T-cell (primary cell): ENCODE measurements at regions not wholly inside any gene's neighbourhood (a gene's known extent, or its start where the extent isn't known, plus 50 kb on each side); places are given as distances from the start of the nearest gene placed in this dataset.

Experiments
- ATAC-seq, 4 experiments: fragments of 200-7000 bp in 3 of 4; fragments of 150-1000 bp in 1 of 4; cut with Tn5 transposase; replicated peaks in 1 of 4; 1 replicate in 3 of 4; 2 replicates in 1 of 4; pipeline ENCODE4 v1.10.0; 2021; ENCODE audit warnings: moderate library complexity in 3 of 4, mild to moderate bottlenecking in 2 of 4, moderate number of reproducible peaks in 1 of 4
- CTCF ChIA-PET, 2 donors: fragments of 300-600 bp; sonication (Branson Sonifier 250); formaldehyde crosslinking; loops; one replicate each; lab custom pipeline; 2022; ENCODE audit warnings: antibody characterized with exemption in 2 of 2; lab: Charles Lee
- POLR2A ChIA-PET, 2 donors: fragments of 300-600 bp; sonication (Branson Sonifier 250); formaldehyde crosslinking; loops; one replicate each; lab custom pipeline; 2022; ENCODE audit warnings: antibody characterized with exemption in 2 of 2; lab: Charles Lee
- DNase-seq, 35 experiments: peaks; one replicate each; pipeline versions ENCODE4 v3.0.0 to v3.0.0-alpha.2; 2013 to 2023
- H3K27ac ChIP-seq: one replicate; pipeline ENCODE4 v1.5.1; 2013; ENCODE audit warnings: low read length
- H3K27me3 ChIP-seq, 2 experiments: replicated peaks in 1 of 2; 1 replicate in 1 of 2; 2 replicates in 1 of 2; pipeline versions ENCODE4 v1.6.1 to v1.7.0; 2013; ENCODE audit warnings: low read length in 1 of 2, mixed read lengths in 1 of 2; ENCODE audit not compliant: control insufficient read depth in 2 of 2, insufficient read depth in 2 of 2; ENCODE audit errors: extremely low read depth in 1 of 2
- H3K36me3 ChIP-seq, 2 donors: 1 replicate in 1 of 2; 2 replicates in 1 of 2; pipeline versions ENCODE4 v1.6.1 to v1.7.0; 2013; ENCODE audit warnings: low read length in 1 of 2; ENCODE audit not compliant: control insufficient read depth in 2 of 2, insufficient read depth in 1 of 2; ENCODE audit errors: extremely low read depth in 1 of 2
- H3K4me1 ChIP-seq, 2 experiments: 1 replicate in 1 of 2; 2 replicates in 1 of 2; pipeline versions ENCODE4 v1.6.1 to v1.7.0; 2013; ENCODE audit warnings: low read length in 2 of 2, mixed read lengths in 1 of 2; ENCODE audit not compliant: insufficient read depth in 2 of 2, control insufficient read depth in 1 of 2; ENCODE audit errors: extremely low read depth in 1 of 2
- H3K4me3 ChIP-seq, 2 donors: 1 replicate in 1 of 2; 2 replicates in 1 of 2; pipeline versions ENCODE4 v1.5.1 to v1.7.0; 2013; ENCODE audit warnings: mild to moderate bottlenecking in 2 of 2, low read length in 1 of 2, moderate library complexity in 1 of 2; ENCODE audit not compliant: control insufficient read depth in 1 of 2; ENCODE audit errors: extremely low read depth in 1 of 2
- H3K9me3 ChIP-seq: 2 replicates; pipeline ENCODE4 v1.7.0; 2013
- H3K27ac Mint-ChIP-seq, 2 donors: one replicate each; pipeline ENCODE4 v1.8.0; 2020 to 2021; ENCODE audit warnings: mild to moderate bottlenecking in 2 of 2, mixed read lengths in 2 of 2
- H3K27me3 Mint-ChIP-seq, 2 donors: one replicate each; pipeline ENCODE4 v1.8.0; 2021 to 2022; ENCODE audit warnings: mixed read lengths in 2 of 2
- H3K36me3 Mint-ChIP-seq: one replicate; pipeline ENCODE4 v1.8.0; 2021; ENCODE audit warnings: mixed read lengths
- H3K4me1 Mint-ChIP-seq, 3 donors: one replicate each; pipeline ENCODE4 v1.8.0; 2020 to 2022; ENCODE audit warnings: mixed read lengths in 3 of 3, mild to moderate bottlenecking in 1 of 3
- H3K4me3 Mint-ChIP-seq, 3 donors: one replicate each; pipeline ENCODE4 v1.8.0; 2020 to 2022; ENCODE audit warnings: mild to moderate bottlenecking in 3 of 3, mixed read lengths in 3 of 3, moderate library complexity in 3 of 3
- H3K9me3 Mint-ChIP-seq, 3 donors: one replicate each; pipeline ENCODE4 v1.8.0; 2020 to 2022; ENCODE audit warnings: mixed read lengths in 3 of 3
- WGBS: methylation state at CpG from one replicate; pipeline ENCODE4 v1.1.5; 2013; ENCODE audit warnings: missing lambda C conversion rate; ENCODE audit not compliant: insufficient coverage; 5-methylcytosine and 5-hydroxymethylcytosine counted together

GRCh38 chr1:234683127-234683860 lies 73.3 kb upstream of the IRF2BP2 start:
- ATAC-seq: no peak
- H3K27me3 ChIP-seq: no peaks in the 10 kb centered on the region
- no peak overlapping the region for H3K27ac ChIP-seq
- Mint-ChIP-seq H3K27me3 (no peaks in the 10 kb centered on the region), H3K9me3 (peaks cover 0 to 12% (median 7%) of the 10 kb centered on the region in 3 donors), H3K27ac (no peak overlapping the region), H3K4me1 (no peaks in the 10 kb centered on the region), H3K4me3 (no peak overlapping the region), H3K36me3 (no peaks in the 10 kb centered on the region)
- POLR2A ChIA-PET: no interaction called here
- H3K4me3 ChIP-seq: no peak overlapping the region
- WGBS: 67% methylated on average over 1 of the region's 2 CpGs
- CTCF ChIA-PET: interaction anchor here in 1 of 2 donors (0.5 kb wide), 1 partner anchor 75 kb away, joined by 4 read pairs; no protein-coding TSS in a partner anchor
- no peaks in the 10 kb centered on the region for H3K4me1 ChIP-seq
- no peaks in the 10 kb centered on the region for H3K9me3 ChIP-seq
- DNase-seq: no peak
- H3K36me3 ChIP-seq: no peaks in the 10 kb centered on the region

GRCh38 chr1:234681990-234682389 lies 72.0 kb upstream of the IRF2BP2 start:
- ATAC-seq: no peak
- POLR2A ChIA-PET: no interaction called here
- Histone ChIP-seq H3K4me1 (no peaks in the 10 kb centered on the region), H3K36me3 (no peaks in the 10 kb centered on the region), H3K4me3 (no peak overlapping the region), H3K27me3 (no peaks in the 10 kb centered on the region), H3K27ac (no peak overlapping the region), H3K9me3 (no peaks in the 10 kb centered on the region)
- H3K9me3 Mint-ChIP-seq: peaks cover 0 to 12% (median 7%) of the 10 kb centered on the region in 3 donors
- WGBS: 75% methylated on average over 2 of the region's 2 CpGs
- DNase-seq: no peak
- no peak overlapping the region for H3K4me3 Mint-ChIP-seq
- H3K36me3 Mint-ChIP-seq: no peaks in the 10 kb centered on the region
- H3K4me1 Mint-ChIP-seq: no peaks in the 10 kb centered on the region
- CTCF ChIA-PET: no interaction called here
- H3K27ac Mint-ChIP-seq: no peak overlapping the region
- H3K27me3 Mint-ChIP-seq: no peaks in the 10 kb centered on the region

- Mint-ChIP-seq H3K4me3 (no peak overlapping the region), H3K27me3 (no peaks in the 10 kb centered on the region), H3K36me3 (no peaks in the 10 kb centered on the region), H3K27ac (no peak overlapping the region), H3K4me1 (peaks cover 5 to 7% (median 6%) of the 10 kb centered on the region in 3 donors), H3K9me3 (peaks cover 0 to 12% (median 7%) of the 10 kb centered on the region in 3 donors)
- Histone ChIP-seq H3K27ac (no peak overlapping the region), H3K27me3 (no peaks in the 10 kb centered on the region), H3K4me1 (peaks cover 0 to 4% of the 10 kb centered on the region in 2 experiments), H3K9me3 (no peaks in the 10 kb centered on the region), H3K36me3 (no peaks in the 10 kb centered on the region), H3K4me3 (no peak overlapping the region)
- POLR2A ChIA-PET: no interaction called here
- DNase-seq: no peak
- ATAC-seq: no peak
- CTCF ChIA-PET: no interaction called here
- WGBS: 89% methylated on average over 2 of the region's 3 CpGs
These were observed 71.1 kb upstream of the IRF2BP2 start for GRCh38 chr1:234681065-234681464.

GRCh38 chr1:234680331-234680904 lies 70.4 kb upstream of the IRF2BP2 start:
- H3K27ac Mint-ChIP-seq: no peak overlapping the region
- no peaks in the 10 kb centered on the region for H3K27me3 Mint-ChIP-seq
- CTCF ChIA-PET: no interaction called here
- Histone ChIP-seq H3K9me3 (no peaks in the 10 kb centered on the region), H3K4me1 (peaks cover 0 to 6% of the 10 kb centered on the region in 2 experiments), H3K27ac (no peak overlapping the region), H3K36me3 (no peaks in the 10 kb centered on the region), H3K27me3 (no peaks in the 10 kb centered on the region), H3K4me3 (no peak overlapping the region)
- DNase-seq: no peak
- ATAC-seq: no peak
- H3K9me3 Mint-ChIP-seq: peaks cover 0 to 6% (median 4%) of the 10 kb centered on the region in 3 donors
- WGBS: 94% methylated on average over 8 of the region's 8 CpGs
- no peak overlapping the region for H3K4me3 Mint-ChIP-seq
- no peaks in the 10 kb centered on the region for H3K36me3 Mint-ChIP-seq
- POLR2A ChIA-PET: no interaction called here
- peaks cover 9 to 11% (median 9%) of the 10 kb centered on the region in 3 donors for H3K4me1 Mint-ChIP-seq

- no peaks in the 10 kb centered on the region for H3K36me3 Mint-ChIP-seq
- H3K9me3 Mint-ChIP-seq: no peaks in the 10 kb centered on the region
- 3% methylated on average over 6 of the region's 13 CpGs for WGBS
- ATAC-seq (peak; percentile 74 to 99 (median 81)), DNase-seq (peak; percentile 15 to 69 (median 46))
- peak overlapping the region; percentile 41 to 62 for H3K4me3 ChIP-seq
- no peaks in the 10 kb centered on the region for H3K9me3 ChIP-seq
- peak overlapping the region; percentile 67 to 76 (median 69) for H3K4me3 Mint-ChIP-seq
- no peak overlapping the region for H3K27ac ChIP-seq
- ChIA-PET POLR2A (no interaction called here), CTCF (interaction anchor here in 1 of 2 donors (1.2 kb wide), 1 partner anchor 56 kb away, joined by 3 read pairs; no protein-coding TSS in a partner anchor)
- H3K27me3 Mint-ChIP-seq: no peaks in the 10 kb centered on the region
- peak overlapping the region; percentile 12 to 82 for H3K27ac Mint-ChIP-seq
- H3K4me1 ChIP-seq: peaks cover 0 to 6% of the 10 kb centered on the region in 2 experiments
- no peaks in the 10 kb centered on the region for H3K27me3 ChIP-seq
- H3K4me1 Mint-ChIP-seq: peaks cover 9 to 11% (median 9%) of the 10 kb centered on the region in 3 donors
- no peaks in the 10 kb centered on the region for H3K36me3 ChIP-seq
These were observed 66.2 kb upstream of the IRF2BP2 start for GRCh38 chr1:234676103-234676594.

- peak overlapping the region in 1 of 2 donors; percentile 12 for H3K27ac Mint-ChIP-seq
- peaks cover 9 to 11% (median 9%) of the 10 kb centered on the region in 3 donors for H3K4me1 Mint-ChIP-seq
- Histone ChIP-seq H3K36me3 (no peaks in the 10 kb centered on the region), H3K9me3 (no peaks in the 10 kb centered on the region), H3K4me1 (peaks cover 0 to 6% of the 10 kb centered on the region in 2 experiments), H3K27ac (no peak overlapping the region), H3K4me3 (no peak overlapping the region), H3K27me3 (no peaks in the 10 kb centered on the region)
- no peaks in the 10 kb centered on the region for H3K36me3 Mint-ChIP-seq
- POLR2A ChIA-PET: no interaction called here
- CTCF ChIA-PET: interaction anchor here in 1 of 2 donors (1.2 kb wide), 1 partner anchor 55 kb away, joined by 3 read pairs; no protein-coding TSS in a partner anchor
- 97% methylated on average over 4 of the region's 6 CpGs for WGBS
- DNase-seq (no peak), ATAC-seq (peak in 1 of 4 experiments; percentile 19)
- H3K9me3 Mint-ChIP-seq: no peaks in the 10 kb centered on the region
- peak overlapping the region; percentile 67 to 76 (median 69) for H3K4me3 Mint-ChIP-seq
- no peaks in the 10 kb centered on the region for H3K27me3 Mint-ChIP-seq
These were observed 65.6 kb upstream of the IRF2BP2 start for GRCh38 chr1:234675572-234675971.
